ENCODE measurements at regions not wholly inside any gene's neighbourhood (a gene's known extent, or its start where the extent isn't known, plus 50 kb on each side); places are given as distances from the start of the nearest gene placed in this dataset.

GRCh38 chr13:53562419-53562818, 533.8 kb downstream of the OLFM4 start:
- Histone ChIP-seq H3K4me1 (no peaks in the 10 kb centered on the region), H3K4me3 (no peak overlapping the region), H3K27me3 (no peaks in the 10 kb centered on the region), H3K27ac (no peak overlapping the region), H3K9me3 (replicated peaks) (no peaks in the 10 kb centered on the region), H3K36me3 (no peaks in the 10 kb centered on the region)
- no peak for DNase-seq

DNA sequence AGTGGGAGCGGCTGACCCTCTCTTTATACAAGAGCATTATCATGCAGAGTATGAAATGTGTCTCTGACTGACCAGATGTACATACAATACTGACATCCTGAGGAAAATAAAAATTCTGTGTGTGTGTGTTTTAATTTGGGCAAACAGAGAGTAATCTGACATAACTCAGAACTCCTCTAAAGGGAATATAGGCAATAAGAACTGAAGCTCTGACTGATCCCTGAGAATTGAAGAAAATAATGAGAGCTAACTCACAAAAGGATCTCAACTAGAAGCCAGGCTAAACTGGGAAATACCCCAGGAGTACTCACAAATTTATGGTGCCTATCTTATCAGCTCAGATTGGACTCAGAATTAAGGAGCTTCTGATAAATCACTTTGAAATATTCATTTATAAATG, 539.9 kb downstream of the OLFM4 start:
- Histone ChIP-seq H3K4me1 (no peaks in the 10 kb centered on the region), H3K4me3 (no peak overlapping the region), H3K9me3 (replicated peaks) (no peaks in the 10 kb centered on the region), H3K36me3 (no peaks in the 10 kb centered on the region), H3K27me3 (no peaks in the 10 kb centered on the region), H3K27ac (no peak overlapping the region)
- DNase-seq: no peak

DNA sequence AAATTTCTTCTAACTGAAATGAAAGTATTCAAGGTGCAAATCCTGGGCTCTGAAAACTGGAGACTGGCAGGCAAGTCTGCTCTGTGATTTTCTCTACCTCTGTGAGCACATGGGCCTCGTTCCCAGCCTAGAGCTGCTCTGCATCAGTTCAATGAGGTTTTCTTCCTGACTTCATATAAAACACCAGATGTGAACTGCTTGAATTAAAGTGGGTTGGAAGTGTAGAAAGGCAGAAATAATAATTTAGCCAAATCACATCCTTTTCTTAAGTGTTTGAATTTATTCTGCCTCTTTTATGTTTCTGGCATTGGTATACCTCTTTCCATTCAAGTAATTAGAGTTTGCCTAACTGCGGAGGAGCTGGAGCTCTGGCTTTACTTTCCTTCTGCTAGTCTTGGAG, 540.8 kb downstream of the OLFM4 start:
- no peak for DNase-seq
- Histone ChIP-seq H3K9me3 (replicated peaks) (no peaks in the 10 kb centered on the region), H3K4me1 (no peaks in the 10 kb centered on the region), H3K4me3 (no peak overlapping the region), H3K36me3 (no peaks in the 10 kb centered on the region), H3K27me3 (no peaks in the 10 kb centered on the region), H3K27ac (no peak overlapping the region)

DNA sequence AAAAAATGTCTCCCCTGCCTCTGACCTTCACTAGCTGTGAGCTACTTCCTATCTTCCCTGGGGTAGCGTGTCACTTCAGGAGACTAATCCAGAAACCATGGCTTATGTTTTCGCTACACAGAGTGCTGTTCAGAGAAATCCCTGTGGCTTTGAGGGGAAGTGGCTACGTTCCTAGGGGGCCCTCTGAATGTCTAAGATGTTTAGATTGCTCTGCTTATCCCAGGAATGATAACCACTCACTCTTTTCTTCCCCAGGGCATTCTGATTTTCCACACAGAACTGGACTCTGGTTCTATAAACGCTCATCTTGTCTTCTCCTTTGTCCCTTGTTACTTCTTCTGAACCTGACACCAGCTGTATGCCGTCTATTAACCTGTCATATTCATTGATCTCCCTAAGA, 572.5 kb downstream of the OLFM4 start:
- Histone ChIP-seq H3K27me3 (no peaks in the 10 kb centered on the region), H3K9me3 (replicated peaks) (no peaks in the 10 kb centered on the region), H3K4me1 (no peaks in the 10 kb centered on the region), H3K36me3 (no peaks in the 10 kb centered on the region), H3K4me3 (no peak overlapping the region), H3K27ac (no peak overlapping the region)
- no peak for DNase-seq

- Histone ChIP-seq H3K9me3 (replicated peaks) (no peaks in the 10 kb centered on the region), H3K27me3 (no peaks in the 10 kb centered on the region), H3K27ac (no peak overlapping the region), H3K4me1 (no peaks in the 10 kb centered on the region), H3K36me3 (no peaks in the 10 kb centered on the region), H3K4me3 (no peak overlapping the region)
- no peak for DNase-seq
Observed at GRCh38 chr13:53605326-53605725, 576.7 kb downstream of the OLFM4 start.

- H3K27ac ChIP-seq: no peak overlapping the region
- H3K27me3 ChIP-seq: no peaks in the 10 kb centered on the region
- no peaks in the 10 kb centered on the region for H3K36me3 ChIP-seq
- no peaks in the 10 kb centered on the region for H3K4me1 ChIP-seq
- H3K4me3 ChIP-seq: no peak overlapping the region
- DNase-seq: no peak
- H3K9me3 ChIP-seq (replicated peaks): no peaks in the 10 kb centered on the region
Observed at GRCh38 chr13:53612200-53612599, 583.6 kb downstream of the OLFM4 start.

DNA sequence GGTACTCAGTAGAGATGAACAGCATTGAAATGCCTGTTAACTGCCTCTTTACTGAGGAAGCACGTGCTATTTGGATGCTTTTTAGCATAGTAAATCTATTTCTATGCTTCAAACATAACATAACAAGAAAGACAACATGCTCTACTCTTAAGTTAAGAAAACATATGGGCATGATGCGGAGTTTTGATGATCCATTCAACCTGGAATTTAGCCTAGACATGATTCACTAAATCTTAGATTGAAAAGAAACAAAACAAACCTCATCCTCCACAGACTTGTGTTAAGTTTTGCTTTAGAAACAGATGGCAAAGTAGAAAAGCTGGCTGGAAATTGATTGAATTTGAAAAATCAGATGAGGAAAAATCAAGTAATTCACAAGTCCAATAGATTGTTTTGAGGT, 593.8 kb downstream of the OLFM4 start:
- no peak for DNase-seq

GRCh38 chr13:53623146-53623545, 594.5 kb downstream of the OLFM4 start:
- H3K27me3 ChIP-seq: no peaks in the 10 kb centered on the region
- no peak overlapping the region for H3K4me3 ChIP-seq
- no peaks in the 10 kb centered on the region for H3K36me3 ChIP-seq
- DNase-seq: no peak
- H3K9me3 ChIP-seq (replicated peaks): no peaks in the 10 kb centered on the region
- H3K27ac ChIP-seq: no peak overlapping the region
- no peaks in the 10 kb centered on the region for H3K4me1 ChIP-seq

More for the DNA sequence above, 593.8 kb downstream of the OLFM4 start:
- Histone ChIP-seq H3K27me3 (no peaks in the 10 kb centered on the region), H3K4me1 (no peaks in the 10 kb centered on the region), H3K9me3 (replicated peaks) (no peaks in the 10 kb centered on the region), H3K4me3 (no peak overlapping the region), H3K36me3 (no peaks in the 10 kb centered on the region), H3K27ac (no peak overlapping the region)

- Histone ChIP-seq H3K9me3 (replicated peaks) (no peaks in the 10 kb centered on the region), H3K36me3 (no peaks in the 10 kb centered on the region), H3K4me1 (no peaks in the 10 kb centered on the region), H3K27me3 (no peaks in the 10 kb centered on the region), H3K27ac (no peak overlapping the region), H3K4me3 (no peak overlapping the region)
- no peak for DNase-seq
Observed at GRCh38 chr13:53631511-53631910, 602.9 kb downstream of the OLFM4 start.

GRCh38 chr13:53638040-53638439, 609.4 kb downstream of the OLFM4 start:
- H3K9me3 ChIP-seq (replicated peaks): no peaks in the 10 kb centered on the region
- H3K4me1 ChIP-seq: no peaks in the 10 kb centered on the region
- no peaks in the 10 kb centered on the region for H3K36me3 ChIP-seq
- no peak overlapping the region for H3K27ac ChIP-seq
- H3K27me3 ChIP-seq: no peaks in the 10 kb centered on the region
- H3K4me3 ChIP-seq: no peak overlapping the region
- no peak for DNase-seq

GRCh38 chr13:53642306-53642705, 613.7 kb downstream of the OLFM4 start:
- Histone ChIP-seq H3K9me3 (replicated peaks) (no peaks in the 10 kb centered on the region), H3K27me3 (no peaks in the 10 kb centered on the region), H3K4me1 (no peaks in the 10 kb centered on the region), H3K27ac (no peak overlapping the region), H3K4me3 (no peak overlapping the region), H3K36me3 (no peaks in the 10 kb centered on the region)
- DNase-seq: no peak

DNA sequence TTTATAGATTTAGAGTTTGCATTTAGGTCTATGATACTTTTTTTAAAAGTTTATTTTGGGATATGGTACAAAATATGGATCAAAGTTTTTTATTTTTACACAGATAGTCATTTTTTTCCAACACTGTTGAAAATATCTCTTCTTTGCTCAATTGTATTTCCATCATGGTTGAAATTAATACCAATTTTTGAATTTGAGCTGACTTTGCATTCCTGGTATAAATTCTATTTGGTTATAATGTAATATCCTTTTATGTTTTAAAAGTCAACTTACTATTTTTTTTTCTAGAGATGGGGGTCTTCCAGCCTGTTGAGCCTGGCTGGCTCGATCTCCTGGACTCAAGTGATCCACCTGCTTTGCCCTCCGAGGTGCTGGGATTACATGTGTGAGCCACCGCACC, 620.1 kb downstream of the OLFM4 start:
- DNase-seq: no peak
- Histone ChIP-seq H3K27me3 (no peaks in the 10 kb centered on the region), H3K4me3 (no peak overlapping the region), H3K27ac (no peak overlapping the region), H3K36me3 (no peaks in the 10 kb centered on the region), H3K9me3 (replicated peaks) (no peaks in the 10 kb centered on the region), H3K4me1 (no peaks in the 10 kb centered on the region)

DNA sequence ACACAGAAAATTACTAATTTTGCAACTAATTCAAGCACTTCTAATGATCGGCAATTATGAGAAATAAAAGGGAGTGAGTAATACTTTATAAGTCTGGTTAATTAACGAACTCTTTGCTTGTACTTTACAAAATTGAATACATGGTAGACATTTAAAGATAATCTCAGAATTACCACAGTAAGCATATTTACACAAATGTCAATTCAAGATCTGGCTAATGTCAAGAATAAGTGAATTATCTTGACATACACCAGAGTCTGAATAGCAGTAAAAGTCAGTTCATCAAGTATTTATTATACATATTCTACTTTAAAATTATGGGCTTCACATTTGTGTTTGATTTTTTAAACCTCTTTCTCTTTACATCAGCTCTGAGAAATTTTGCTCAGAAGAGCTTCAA, 643.4 kb downstream of the OLFM4 start:
- Histone ChIP-seq H3K4me3 (no peak overlapping the region), H3K36me3 (no peaks in the 10 kb centered on the region), H3K4me1 (no peaks in the 10 kb centered on the region), H3K27ac (no peak overlapping the region), H3K27me3 (no peaks in the 10 kb centered on the region), H3K9me3 (replicated peaks) (no peaks in the 10 kb centered on the region)
- DNase-seq: no peak

GRCh38 chr13:53683146-53683545, 654.5 kb downstream of the OLFM4 start:
- no peak for DNase-seq
- H3K9me3 ChIP-seq (replicated peaks): no peaks in the 10 kb centered on the region
- no peak overlapping the region for H3K27ac ChIP-seq
- H3K4me3 ChIP-seq: no peak overlapping the region
- H3K27me3 ChIP-seq: no peaks in the 10 kb centered on the region
- no peaks in the 10 kb centered on the region for H3K4me1 ChIP-seq
- H3K36me3 ChIP-seq: no peaks in the 10 kb centered on the region

DNA sequence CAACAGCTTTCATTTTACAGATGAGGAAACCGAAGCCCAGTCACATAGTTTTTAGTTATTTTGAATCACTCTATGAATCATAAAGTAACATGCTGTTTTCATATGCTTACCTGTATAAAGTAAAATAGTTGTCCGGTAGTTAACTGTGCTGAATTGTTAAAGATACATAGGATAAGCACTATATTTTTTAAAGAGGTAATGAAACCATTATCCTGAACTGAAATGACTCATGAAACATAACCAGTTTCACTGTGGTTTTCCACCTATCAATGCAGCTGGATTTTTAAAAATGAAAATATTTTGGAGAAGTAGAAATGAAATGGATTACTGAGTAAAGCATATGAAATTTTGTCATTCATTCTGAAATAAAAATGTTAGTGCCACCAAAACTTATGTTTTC, 655.0 kb downstream of the OLFM4 start:
- Histone ChIP-seq H3K4me3 (no peak overlapping the region), H3K27ac (no peak overlapping the region), H3K36me3 (no peaks in the 10 kb centered on the region), H3K4me1 (no peaks in the 10 kb centered on the region), H3K9me3 (replicated peaks) (no peaks in the 10 kb centered on the region), H3K27me3 (no peaks in the 10 kb centered on the region)
- no peak for DNase-seq

- H3K4me1 ChIP-seq: no peaks in the 10 kb centered on the region
- H3K4me3 ChIP-seq: no peak overlapping the region
- H3K27ac ChIP-seq: no peak overlapping the region
- no peak for DNase-seq
- no peaks in the 10 kb centered on the region for H3K27me3 ChIP-seq
- H3K36me3 ChIP-seq: no peaks in the 10 kb centered on the region
- no peaks in the 10 kb centered on the region for H3K9me3 ChIP-seq (replicated peaks)
Observed at GRCh38 chr13:53691417-53691816, 662.8 kb downstream of the OLFM4 start.
